Prostate gland (tissue), 2 donors: ENCODE measurements at regions not wholly inside any gene's neighbourhood (a gene's known extent, or its start where the extent isn't known, plus 50 kb on each side); places are given as distances from the start of the nearest gene placed in this dataset.

Experiments used
- POLR2A ChIP-seq: fragments of 450-650 bp; IDR thresholded peaks from one replicate; pipeline ENCODE4 v1.6.1; 2016; ENCODE audit warnings: antibody characterized with exemption, mild to moderate bottlenecking
- TF ChIP-seq, protein P1 (sequence below), 4 experiments: fragments of 200-600 bp in 2 of 4; fragments of 450-650 bp in 2 of 4; sonication (generic) in 2 of 4; IDR thresholded peaks; 1 replicate in 3 of 4; 2 replicates in 1 of 4; pipeline ENCODE4 v1.5.1; 2016 to 2019; ENCODE audit warnings: antibody characterized with exemption in 4 of 4, mild to moderate bottlenecking in 2 of 4, moderate library complexity in 2 of 4

DNA sequence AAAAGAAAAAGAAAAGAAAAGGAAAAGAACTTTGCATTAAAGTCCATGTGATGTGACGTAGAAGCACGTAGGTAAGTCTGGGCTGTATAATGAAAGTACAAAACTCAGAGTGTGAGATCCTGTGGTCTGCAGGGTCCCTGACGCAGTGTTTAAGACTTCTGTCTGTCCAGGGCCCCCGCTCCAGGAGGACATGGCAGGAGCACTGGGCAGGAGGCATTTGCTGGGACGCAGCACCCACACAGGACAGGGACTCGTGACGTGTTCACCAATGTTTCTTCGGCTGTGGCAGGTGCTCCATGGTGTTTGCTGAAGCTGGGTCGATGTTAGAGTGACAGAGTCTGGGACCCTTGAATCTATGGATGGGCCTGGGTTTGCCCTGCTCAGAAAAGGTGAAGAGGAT is 348.1 kb downstream of the BRD1 start:
- TF ChIP-seq, protein P1, sequence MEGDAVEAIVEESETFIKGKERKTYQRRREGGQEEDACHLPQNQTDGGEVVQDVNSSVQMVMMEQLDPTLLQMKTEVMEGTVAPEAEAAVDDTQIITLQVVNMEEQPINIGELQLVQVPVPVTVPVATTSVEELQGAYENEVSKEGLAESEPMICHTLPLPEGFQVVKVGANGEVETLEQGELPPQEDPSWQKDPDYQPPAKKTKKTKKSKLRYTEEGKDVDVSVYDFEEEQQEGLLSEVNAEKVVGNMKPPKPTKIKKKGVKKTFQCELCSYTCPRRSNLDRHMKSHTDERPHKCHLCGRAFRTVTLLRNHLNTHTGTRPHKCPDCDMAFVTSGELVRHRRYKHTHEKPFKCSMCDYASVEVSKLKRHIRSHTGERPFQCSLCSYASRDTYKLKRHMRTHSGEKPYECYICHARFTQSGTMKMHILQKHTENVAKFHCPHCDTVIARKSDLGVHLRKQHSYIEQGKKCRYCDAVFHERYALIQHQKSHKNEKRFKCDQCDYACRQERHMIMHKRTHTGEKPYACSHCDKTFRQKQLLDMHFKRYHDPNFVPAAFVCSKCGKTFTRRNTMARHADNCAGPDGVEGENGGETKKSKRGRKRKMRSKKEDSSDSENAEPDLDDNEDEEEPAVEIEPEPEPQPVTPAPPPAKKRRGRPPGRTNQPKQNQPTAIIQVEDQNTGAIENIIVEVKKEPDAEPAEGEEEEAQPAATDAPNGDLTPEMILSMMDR (IDR thresholded peaks at IDR 0.05): no peak
- TF ChIP-seq POLR2A: no peak
